ENCODE measurements at regions not wholly inside any gene's neighbourhood (a gene's known extent, or its start where the extent isn't known, plus 50 kb on each side); places are given as distances from the start of the nearest gene placed in this dataset.

GRCh38 chr12:114476159-114476558 is 70.2 kb upstream of the TBX5 start:
- ATAC-seq (peak; percentile 70), DNase-seq (peak; percentile 62)
- Histone ChIP-seq H3K4me2 (ENCODE audit: low read length) (no peak overlapping the region), H3K4me3 (ENCODE audit: low read length) (no peak overlapping the region), H3K79me2 (ENCODE audit: low read length) (no peaks in the 10 kb centered on the region), H3K9me3 (ENCODE audit: low read length) (no peaks in the 10 kb centered on the region), H3K4me1 (ENCODE audit: insufficient read depth, low read length) (no peaks in the 10 kb centered on the region), H3F3A (ENCODE audit: low read length, unreplicated experiment) (no peaks in the 10 kb centered on the region), H3K9ac (ENCODE audit: low read length) (no peak overlapping the region), H3K27ac (ENCODE audit: low read length) (no peak overlapping the region), H2AFZ (ENCODE audit: low read length) (no peak overlapping the region), H3K36me3 (ENCODE audit: low read depth, low read length) (no peaks in the 10 kb centered on the region), H3K9me2 (replicated peaks; ENCODE audit: low read length) (no peaks in the 10 kb centered on the region), H3K27me3 (ENCODE audit: low read length) (peaks cover 84% of the 10 kb centered on the region), H4K20me1 (ENCODE audit: low read length) (no peaks in the 10 kb centered on the region)
- intact Hi-C loops (cut with micrococcal nuclease) = loop anchor here (1.0 kb wide), 2 partner anchors 462 to 496 kb away; no protein-coding TSS in a partner anchor
- no TSS peak for BruUV-seq (replicated peaks)
- no peak for TF ChIP-seq EZH2 (IDR thresholded peaks at IDR 0.05; ENCODE audit: low read length, unreplicated experiment)
- TF ChIP-seq CTCF (conservative IDR thresholded peaks at IDR 0.05; ENCODE audit: low read depth, low read length) = peak; percentile 74
- no peak for TF ChIP-seq EZH2phosphoT487 (IDR thresholded peaks at IDR 0.05; ENCODE audit: borderline replicate concordance, low read length)
- POLR2A ChIA-PET (ENCODE audit: unreplicated experiment) = no interaction called here
- CTCF ChIA-PET = interaction anchor here (2.8 kb wide), 1 partner anchor 496 kb away, joined by 17 read pairs; no protein-coding TSS in a partner anchor

- Histone ChIP-seq H3K4me1 (ENCODE audit: insufficient read depth, low read length) (no peaks in the 10 kb centered on the region), H3F3A (ENCODE audit: low read length, unreplicated experiment) (no peaks in the 10 kb centered on the region), H3K4me3 (ENCODE audit: low read length) (no peak overlapping the region), H4K20me1 (ENCODE audit: low read length) (no peaks in the 10 kb centered on the region), H3K27ac (ENCODE audit: low read length) (no peak overlapping the region), H3K79me2 (ENCODE audit: low read length) (no peaks in the 10 kb centered on the region), H3K9ac (ENCODE audit: low read length) (no peak overlapping the region), H3K36me3 (ENCODE audit: low read depth, low read length) (no peaks in the 10 kb centered on the region), H2AFZ (ENCODE audit: low read length) (no peak overlapping the region), H3K27me3 (ENCODE audit: low read length) (peaks cover 69% of the 10 kb centered on the region), H3K4me2 (ENCODE audit: low read length) (no peak overlapping the region), H3K9me3 (ENCODE audit: low read length) (no peaks in the 10 kb centered on the region), H3K9me2 (replicated peaks; ENCODE audit: low read length) (no peaks in the 10 kb centered on the region)
- no peak for TF ChIP-seq EZH2 (IDR thresholded peaks at IDR 0.05; ENCODE audit: low read length, unreplicated experiment)
- no peak for TF ChIP-seq EZH2phosphoT487 (IDR thresholded peaks at IDR 0.05; ENCODE audit: borderline replicate concordance, low read length)
- TF ChIP-seq CTCF (conservative IDR thresholded peaks at IDR 0.05; ENCODE audit: low read depth, low read length) = no peak
- intact Hi-C loops (cut with micrococcal nuclease) = no loop called here
- no TSS peak for BruUV-seq (replicated peaks)
- DNase-seq (no peak), ATAC-seq (no peak)
- POLR2A ChIA-PET (ENCODE audit: unreplicated experiment) = no interaction called here
- CTCF ChIA-PET = no interaction called here
Observed at GRCh38 chr12:114473717-114474116, 67.8 kb upstream of the TBX5 start.

GRCh38 chr12:114473018-114473417 is 67.1 kb upstream of the TBX5 start:
- Histone ChIP-seq H3K27ac (ENCODE audit: low read length) (no peak overlapping the region), H4K20me1 (ENCODE audit: low read length) (no peaks in the 10 kb centered on the region), H3K79me2 (ENCODE audit: low read length) (no peaks in the 10 kb centered on the region), H3K9ac (ENCODE audit: low read length) (no peak overlapping the region), H3K9me2 (replicated peaks; ENCODE audit: low read length) (no peaks in the 10 kb centered on the region), H3K4me1 (ENCODE audit: insufficient read depth, low read length) (no peaks in the 10 kb centered on the region), H3K36me3 (ENCODE audit: low read depth, low read length) (no peaks in the 10 kb centered on the region), H3K9me3 (ENCODE audit: low read length) (no peaks in the 10 kb centered on the region), H3K4me3 (ENCODE audit: low read length) (no peak overlapping the region), H3F3A (ENCODE audit: low read length, unreplicated experiment) (no peaks in the 10 kb centered on the region), H3K27me3 (ENCODE audit: low read length) (peaks cover 62% of the 10 kb centered on the region), H3K4me2 (ENCODE audit: low read length) (no peak overlapping the region), H2AFZ (ENCODE audit: low read length) (no peak overlapping the region)
- DNase-seq = no peak
- CTCF ChIA-PET = no interaction called here
- no peak for TF ChIP-seq CTCF (conservative IDR thresholded peaks at IDR 0.05; ENCODE audit: low read depth, low read length)
- peak; percentile 73 for TF ChIP-seq EZH2 (IDR thresholded peaks at IDR 0.05; ENCODE audit: low read length, unreplicated experiment)
- BruUV-seq (replicated peaks) = no TSS peak
- intact Hi-C loops (cut with micrococcal nuclease) = no loop called here
- POLR2A ChIA-PET (ENCODE audit: unreplicated experiment) = no interaction called here
- no peak for ATAC-seq
